DND-41 (cell line): ENCODE measurements at regions not wholly inside any gene's neighbourhood (a gene's known extent, or its start where the extent isn't known, plus 50 kb on each side); places are given as distances from the start of the nearest gene placed in this dataset.

ENCODE experiments used
- CTCF ChIP-seq: IDR thresholded peaks from 2 replicates; pipeline ENCODE4 v1.5.1; 2012; ENCODE audit warnings: borderline replicate concordance, low read length, moderate library complexity, mild to moderate bottlenecking; ENCODE audit not compliant: poor library complexity, severe bottlenecking; ENCODE audit errors: extremely low read depth
- EZH2 ChIP-seq: IDR thresholded peaks from 3 replicates; pipeline ENCODE4 v1.6.1; 2012; ENCODE audit warnings: borderline replicate concordance, low read depth, mild to moderate bottlenecking, moderate library complexity, low read length, inconsistent platforms; ENCODE audit not compliant: severe bottlenecking

- TF ChIP-seq CTCF (no peak), EZH2 (no peak)
Measured at GRCh38 chr10:90414926-90415325, 442.9 kb downstream of the HTR7 start.
